GM23338 (cell line): ENCODE measurements at regions not wholly inside any gene's neighbourhood (a gene's known extent, or its start where the extent isn't known, plus 50 kb on each side); places are given as distances from the start of the nearest gene placed in this dataset.

ENCODE experiments used
- ATAC-seq: fragments of 200-7000 bp; cut with Tn5 transposase; 3 replicates; pipeline ENCODE4 v1.9.1; 2020
- DNase-seq: peaks from one replicate; pipeline ENCODE4 v3.0.0-alpha.2; 2015; ENCODE audit warnings: low spot score
- H2AFZ ChIP-seq: fragments of 200-600 bp; sonication (generic); 2 replicates; pipeline ENCODE4 v1.8.0; 2016; ENCODE audit warnings: antibody characterized with exemption, mild to moderate bottlenecking, moderate library complexity
- H3F3A ChIP-seq: fragments of 200-600 bp; sonication (generic); replicated peaks from 2 replicates; pipeline ENCODE4 v1.8.0; 2017; ENCODE audit warnings: antibody characterized with exemption, mixed run types, low read depth
- H3K27ac ChIP-seq: fragments of 200-600 bp; sonication (generic); 2 replicates; pipeline ENCODE4 v1.6.1; 2016; ENCODE audit warnings: low read depth
- H3K27me3 ChIP-seq: fragments of 200-600 bp; sonication (generic); 2 replicates; pipeline ENCODE4 v1.8.0; 2016; ENCODE audit warnings: mild to moderate bottlenecking, mixed run types, moderate library complexity; ENCODE audit not compliant: insufficient read depth
- H3K36me3 ChIP-seq: fragments of 200-600 bp; sonication (generic); 2 replicates; pipeline ENCODE4 v1.8.0; 2016; ENCODE audit warnings: mild to moderate bottlenecking; ENCODE audit not compliant: insufficient read depth
- H3K4me1 ChIP-seq: fragments of 200-600 bp; sonication (generic); 2 replicates; pipeline ENCODE4 v1.8.0; 2016; ENCODE audit warnings: mild to moderate bottlenecking, moderate library complexity; ENCODE audit not compliant: insufficient read depth
- H3K4me2 ChIP-seq: fragments of 200-600 bp; sonication (generic); 2 replicates; pipeline ENCODE4 v1.7.1; 2017; ENCODE audit warnings: mixed run types
- H3K4me3 ChIP-seq: fragments of 200-600 bp; sonication (generic); 2 replicates; pipeline ENCODE4 v1.6.1; 2016; ENCODE audit warnings: mixed run types
- H3K79me2 ChIP-seq: fragments of 200-600 bp; sonication (generic); replicated peaks from 2 replicates; pipeline ENCODE4 v1.8.0; 2017; ENCODE audit warnings: mild to moderate bottlenecking; ENCODE audit not compliant: insufficient read depth
- H3K9me2 ChIP-seq: fragments of 200-600 bp; sonication (generic); 2 replicates; pipeline ENCODE4 v1.8.0; 2017; ENCODE audit not compliant: insufficient read depth
- H4K20me1 ChIP-seq: fragments of 200-600 bp; sonication (generic); replicated peaks from 2 replicates; pipeline ENCODE4 v1.8.0; 2017; ENCODE audit warnings: mild to moderate bottlenecking; ENCODE audit not compliant: insufficient read depth
- H3K27ac Mint-ChIP-seq: 2 replicates; pipeline ENCODE4 v1.8.0; 2020; ENCODE audit warnings: inconsistent platforms, mild to moderate bottlenecking, moderate library complexity, mixed read lengths
- H3K27me3 Mint-ChIP-seq: 3 replicates; pipeline ENCODE4 v1.8.0; 2022; ENCODE audit warnings: low read depth, mild to moderate bottlenecking, moderate library complexity, mixed read lengths, inconsistent platforms; ENCODE audit not compliant: insufficient read depth, poor library complexity
- H3K36me3 Mint-ChIP-seq: 3 replicates; pipeline ENCODE4 v1.8.0; 2021; ENCODE audit warnings: low read depth, mild to moderate bottlenecking, inconsistent platforms, moderate library complexity, mixed read lengths
- H3K4me1 Mint-ChIP-seq: 3 replicates; pipeline ENCODE4 v1.8.0; 2020; ENCODE audit warnings: mild to moderate bottlenecking, inconsistent platforms, mixed read lengths
- H3K4me3 Mint-ChIP-seq: 3 replicates; pipeline ENCODE4 v1.8.0; 2021; ENCODE audit warnings: moderate library complexity, mild to moderate bottlenecking, inconsistent platforms, mixed read lengths
- H3K9me3 Mint-ChIP-seq: 3 replicates; pipeline ENCODE4 v1.8.0; 2020; ENCODE audit warnings: moderate library complexity, mild to moderate bottlenecking, inconsistent platforms, mixed read lengths
- CREB1 ChIP-seq: fragments of 250-450 bp; sonication (Bioruptor Pico); IDR thresholded peaks from 2 replicates; pipeline ENCODE4 v1.5.0; 2020; ENCODE audit warnings: low read depth, mild to moderate bottlenecking, moderate library complexity
- EZH2 ChIP-seq: fragments of 200-600 bp; sonication (generic); IDR thresholded peaks from one replicate; pipeline ENCODE4 v1.8.0; 2017; ENCODE audit warnings: antibody characterized with exemption, mild to moderate bottlenecking, low read depth; ENCODE audit not compliant: unreplicated experiment
- EZH2phosphoT487 ChIP-seq: fragments of 200-600 bp; sonication (generic); IDR thresholded peaks from one replicate; pipeline ENCODE4 v1.8.1; 2018; ENCODE audit warnings: antibody characterized with exemption; ENCODE audit not compliant: unreplicated experiment
- JUNB ChIP-seq: IDR thresholded peaks from one replicate; pipeline ENCODE4 v1.6.1; 2016; ENCODE audit warnings: antibody characterized with exemption; ENCODE audit not compliant: unreplicated experiment
- NANOG ChIP-seq: IDR thresholded peaks from 2 replicates; pipeline ENCODE4 v1.6.1; 2016; ENCODE audit warnings: antibody characterized with exemption, borderline replicate concordance
- POLR2AphosphoS5 ChIP-seq: IDR thresholded peaks from 2 replicates; pipeline ENCODE4 v1.6.1; 2016; ENCODE audit warnings: antibody characterized with exemption, low read depth
- REST ChIP-seq: IDR thresholded peaks from one replicate; pipeline ENCODE4 v1.6.1; 2018; ENCODE audit warnings: antibody characterized with exemption; ENCODE audit not compliant: unreplicated experiment
- STAT1 ChIP-seq: IDR thresholded peaks from one replicate; pipeline ENCODE4 v1.6.1; 2016; ENCODE audit warnings: antibody characterized with exemption; ENCODE audit not compliant: unreplicated experiment
- ZNF114 ChIP-seq: fragments of 250-450 bp; sonication (Bioruptor Pico); IDR thresholded peaks from 2 replicates; pipeline ENCODE4 v1.5.0; 2020; ENCODE audit warnings: mild to moderate bottlenecking, moderate library complexity
- ZNF331 ChIP-seq: fragments of 250-450 bp; sonication (Bioruptor Pico); IDR thresholded peaks from 2 replicates; pipeline ENCODE4 v1.5.0; 2020; ENCODE audit warnings: low read depth, mild to moderate bottlenecking, moderate library complexity
- ZNF462 ChIP-seq: fragments of 250-450 bp; sonication (Bioruptor Pico); IDR thresholded peaks from 2 replicates; pipeline ENCODE4 v1.5.0; 2020; ENCODE audit warnings: mild to moderate bottlenecking, moderate library complexity
- TF ChIP-seq, protein P1 (sequence below), 2 experiments: fragments of 200-600 bp in 1 of 2; sonication (generic) in 1 of 2; conservative IDR thresholded peaks; 2 replicates each; pipeline versions ENCODE4 v1.5.1 to v1.6.1; 2016 to 2017; ENCODE audit warnings: antibody characterized with exemption in 2 of 2, low read depth in 2 of 2, mild to moderate bottlenecking in 2 of 2, moderate library complexity in 1 of 2
- TF ChIP-seq, protein P2 (sequence below): IDR thresholded peaks from 2 replicates; pipeline ENCODE4 v1.6.1; 2016; ENCODE audit warnings: antibody characterized with exemption

GRCh38 chrX:63282828-63283227 lies 68.3 kb downstream of the SPIN4 start:
- H3K27ac ChIP-seq: no peak overlapping the region
- H3K36me3 ChIP-seq: no peaks in the 10 kb centered on the region
- H3K4me2 ChIP-seq: no peak overlapping the region
- peaks cover 3% of the 10 kb centered on the region; the same call in 2 of the 3 replicates for H3K9me3 Mint-ChIP-seq
- H4K20me1 ChIP-seq: no peaks in the 10 kb centered on the region
- DNase-seq (no peak), ATAC-seq (no peak)
- H3K9me2 ChIP-seq: no peaks in the 10 kb centered on the region
- TF ChIP-seq, protein P1, sequence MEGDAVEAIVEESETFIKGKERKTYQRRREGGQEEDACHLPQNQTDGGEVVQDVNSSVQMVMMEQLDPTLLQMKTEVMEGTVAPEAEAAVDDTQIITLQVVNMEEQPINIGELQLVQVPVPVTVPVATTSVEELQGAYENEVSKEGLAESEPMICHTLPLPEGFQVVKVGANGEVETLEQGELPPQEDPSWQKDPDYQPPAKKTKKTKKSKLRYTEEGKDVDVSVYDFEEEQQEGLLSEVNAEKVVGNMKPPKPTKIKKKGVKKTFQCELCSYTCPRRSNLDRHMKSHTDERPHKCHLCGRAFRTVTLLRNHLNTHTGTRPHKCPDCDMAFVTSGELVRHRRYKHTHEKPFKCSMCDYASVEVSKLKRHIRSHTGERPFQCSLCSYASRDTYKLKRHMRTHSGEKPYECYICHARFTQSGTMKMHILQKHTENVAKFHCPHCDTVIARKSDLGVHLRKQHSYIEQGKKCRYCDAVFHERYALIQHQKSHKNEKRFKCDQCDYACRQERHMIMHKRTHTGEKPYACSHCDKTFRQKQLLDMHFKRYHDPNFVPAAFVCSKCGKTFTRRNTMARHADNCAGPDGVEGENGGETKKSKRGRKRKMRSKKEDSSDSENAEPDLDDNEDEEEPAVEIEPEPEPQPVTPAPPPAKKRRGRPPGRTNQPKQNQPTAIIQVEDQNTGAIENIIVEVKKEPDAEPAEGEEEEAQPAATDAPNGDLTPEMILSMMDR (conservative IDR thresholded peaks at IDR 0.05; ENCODE audit: low read depth in 2 of 2): no peak
- TF ChIP-seq ZNF331 (CRISPR knock-in tag) (no peak), EZH2phosphoT487 (no peak), ZNF462 (no peak), POLR2AphosphoS5 (no peak), ZNF114 (CRISPR knock-in tag) (no peak), REST (no peak), JUNB (no peak), STAT1 (no peak), EZH2 (no peak), NANOG (no peak), CREB1 (CRISPR knock-in tag) (no peak)
- TF ChIP-seq, protein P2, sequence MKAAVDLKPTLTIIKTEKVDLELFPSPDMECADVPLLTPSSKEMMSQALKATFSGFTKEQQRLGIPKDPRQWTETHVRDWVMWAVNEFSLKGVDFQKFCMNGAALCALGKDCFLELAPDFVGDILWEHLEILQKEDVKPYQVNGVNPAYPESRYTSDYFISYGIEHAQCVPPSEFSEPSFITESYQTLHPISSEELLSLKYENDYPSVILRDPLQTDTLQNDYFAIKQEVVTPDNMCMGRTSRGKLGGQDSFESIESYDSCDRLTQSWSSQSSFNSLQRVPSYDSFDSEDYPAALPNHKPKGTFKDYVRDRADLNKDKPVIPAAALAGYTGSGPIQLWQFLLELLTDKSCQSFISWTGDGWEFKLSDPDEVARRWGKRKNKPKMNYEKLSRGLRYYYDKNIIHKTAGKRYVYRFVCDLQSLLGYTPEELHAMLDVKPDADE: no peak
- H3K36me3 Mint-ChIP-seq: no peaks in the 10 kb centered on the region
- H3F3A ChIP-seq: no peaks in the 10 kb centered on the region
- no peaks in the 10 kb centered on the region for H3K79me2 ChIP-seq
- H3K4me1 Mint-ChIP-seq: no peaks in the 10 kb centered on the region
- no peaks in the 10 kb centered on the region for H3K4me1 ChIP-seq
- no peak overlapping the region for H3K4me3 Mint-ChIP-seq
- no peak overlapping the region for H3K4me3 ChIP-seq
- H2AFZ ChIP-seq: no peak overlapping the region
- H3K27me3 ChIP-seq: no peaks in the 10 kb centered on the region
- no peak overlapping the region for H3K27ac Mint-ChIP-seq
- H3K27me3 Mint-ChIP-seq: no peaks in the 10 kb centered on the region
